DMS79 (cell line): ENCODE measurements at regions not wholly inside any gene's neighbourhood (a gene's known extent, or its start where the extent isn't known, plus 50 kb on each side); places are given as distances from the start of the nearest gene placed in this dataset.

Experiments used
- DNase-seq: peaks from one replicate; lab custom pipeline; 2025; lab: John Stamatoyannopoulos, UW

GRCh38 chr11:112858289-112859023 is 102.8 kb upstream of the NCAM1 start:
- no peak for DNase-seq

GRCh38 chr11:112859787-112860186 is 101.4 kb upstream of the NCAM1 start:
- DNase-seq = no peak

DNA sequence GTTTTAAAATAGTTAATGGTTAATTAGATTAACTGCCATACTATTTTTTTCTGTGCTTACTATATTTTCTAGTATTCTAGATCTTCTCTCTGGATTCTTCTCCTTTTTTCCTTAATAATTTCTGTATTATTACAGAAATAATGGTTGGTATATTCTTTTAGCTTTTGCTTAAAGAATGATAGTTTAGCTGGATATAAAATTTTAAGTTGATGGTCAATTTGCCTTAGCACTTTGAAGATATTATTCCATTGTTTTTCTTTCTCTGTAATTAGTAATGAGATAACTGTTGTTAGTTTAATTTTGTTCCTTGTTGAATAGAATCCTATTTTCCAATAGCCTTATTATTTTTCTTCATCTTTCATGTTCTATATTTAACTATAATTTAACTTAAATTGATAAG is 99.9 kb upstream of the NCAM1 start:
- no peak for DNase-seq

- DNase-seq = no peak
Observed at GRCh38 chr11:112863305-112863704, 97.9 kb upstream of the NCAM1 start.

GRCh38 chr11:112864672-112865071 is 96.5 kb upstream of the NCAM1 start:
- DNase-seq = no peak

GRCh38 chr11:112871909-112872500 is 89.2 kb upstream of the NCAM1 start:
- DNase-seq = no peak

DNA sequence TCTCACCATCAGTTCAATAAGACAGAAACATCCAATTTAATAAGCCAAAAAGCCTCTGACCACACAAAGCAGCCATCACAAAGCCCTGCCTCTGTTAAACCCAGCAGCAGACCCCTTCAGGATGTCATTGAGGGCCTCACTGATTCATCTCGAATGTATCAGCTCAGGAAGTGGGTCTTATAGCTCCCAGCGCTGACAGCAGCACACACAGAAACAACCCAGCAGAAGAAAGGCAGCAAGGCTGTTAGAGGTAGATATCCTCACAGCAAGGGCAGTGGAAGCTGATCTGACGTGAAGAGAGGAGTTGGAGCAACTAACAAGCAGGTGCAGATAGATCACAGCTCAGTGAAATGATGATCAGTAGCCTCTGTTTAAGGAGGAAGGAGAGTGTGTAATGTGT is 86.2 kb upstream of the NCAM1 start:
- DNase-seq = no peak

DNA sequence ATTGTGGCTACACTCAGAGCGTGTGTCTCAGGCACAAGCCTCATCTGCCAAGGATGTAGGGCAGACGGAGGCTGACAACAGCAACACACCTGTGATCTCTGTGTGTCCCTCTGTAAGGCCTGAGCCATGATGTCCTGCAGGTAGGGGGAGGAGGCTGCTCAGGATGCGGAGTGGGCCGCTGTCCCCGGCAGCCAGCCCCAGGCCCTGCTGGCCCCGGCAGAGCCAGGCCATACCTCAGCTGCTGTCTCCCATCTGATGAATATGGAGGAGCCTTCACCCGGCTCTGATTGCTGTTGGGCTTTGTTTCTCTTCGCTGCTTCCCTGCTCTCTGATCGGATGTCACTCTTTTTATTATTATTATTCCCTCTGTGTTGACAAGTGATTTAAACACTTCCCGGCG is 83.6 kb upstream of the NCAM1 start:
- no peak for DNase-seq

DNA sequence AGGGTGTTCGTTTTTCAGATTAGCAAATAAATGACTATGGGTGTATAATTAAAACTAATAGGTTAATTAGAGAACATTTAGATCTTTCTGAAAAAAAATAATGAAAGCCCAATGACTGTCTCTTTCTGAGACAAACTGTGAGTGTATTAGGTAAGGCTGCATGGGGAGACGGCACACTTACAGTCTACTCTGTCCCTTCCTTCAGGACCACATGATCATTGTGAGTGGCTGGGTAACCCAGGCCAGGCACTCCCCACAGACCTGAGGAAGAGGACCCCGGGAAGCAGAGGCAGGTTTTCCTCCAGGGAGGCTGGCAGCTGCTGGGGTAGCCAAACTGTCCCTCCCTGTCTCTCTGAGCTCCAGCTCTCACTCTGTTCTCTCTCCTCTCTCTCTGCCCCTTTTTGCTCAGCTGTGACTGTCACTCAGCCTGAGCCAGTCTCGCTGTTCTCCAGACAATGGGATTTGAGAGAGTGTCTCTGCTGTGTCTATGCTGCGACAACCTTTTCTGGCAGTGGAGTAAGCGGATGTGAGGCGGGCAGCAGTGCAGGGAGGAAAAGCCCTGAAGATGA is 83.1 kb upstream of the NCAM1 start:
- DNase-seq = no peak

DNA sequence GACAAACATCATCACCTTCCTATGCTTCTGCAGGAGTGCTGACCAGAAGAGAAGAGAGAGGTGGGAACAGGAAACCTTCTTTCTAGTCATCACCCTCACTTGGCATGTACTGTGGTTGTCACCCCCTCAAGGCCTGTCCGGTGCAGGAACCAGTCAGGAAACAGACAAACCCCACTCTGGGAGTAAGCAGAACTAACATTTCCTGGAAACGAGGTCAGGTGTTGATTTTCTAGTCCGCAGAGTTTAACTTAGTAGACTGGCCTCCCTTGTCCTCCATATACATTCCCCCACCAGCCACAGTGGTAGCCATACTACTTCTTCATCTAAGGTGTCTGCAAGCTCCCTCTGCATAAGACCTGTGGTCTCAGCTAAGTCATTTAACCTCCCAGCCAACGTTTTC is 80.7 kb upstream of the NCAM1 start:
- no peak for DNase-seq

DNA sequence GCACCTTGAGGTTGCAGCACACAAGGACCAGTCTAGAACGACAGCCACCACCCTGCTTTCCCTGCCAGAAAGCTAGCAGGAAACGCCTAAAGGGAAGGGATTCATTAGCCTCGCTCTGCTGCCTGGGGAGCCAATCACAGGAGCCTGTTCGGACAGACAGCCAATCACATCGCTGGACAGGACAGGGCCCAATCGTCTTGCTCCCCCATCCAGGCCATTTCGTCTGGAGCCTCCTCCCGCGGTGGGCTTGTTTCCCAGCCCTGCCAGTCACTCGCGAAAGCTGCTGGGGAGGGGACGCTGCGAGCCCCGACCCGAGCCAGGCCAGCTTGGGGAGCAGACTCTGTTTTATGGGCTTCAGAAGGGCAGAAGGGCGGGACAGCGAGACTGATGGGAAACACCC is 79.8 kb upstream of the NCAM1 start:
- DNase-seq = no peak

DNA sequence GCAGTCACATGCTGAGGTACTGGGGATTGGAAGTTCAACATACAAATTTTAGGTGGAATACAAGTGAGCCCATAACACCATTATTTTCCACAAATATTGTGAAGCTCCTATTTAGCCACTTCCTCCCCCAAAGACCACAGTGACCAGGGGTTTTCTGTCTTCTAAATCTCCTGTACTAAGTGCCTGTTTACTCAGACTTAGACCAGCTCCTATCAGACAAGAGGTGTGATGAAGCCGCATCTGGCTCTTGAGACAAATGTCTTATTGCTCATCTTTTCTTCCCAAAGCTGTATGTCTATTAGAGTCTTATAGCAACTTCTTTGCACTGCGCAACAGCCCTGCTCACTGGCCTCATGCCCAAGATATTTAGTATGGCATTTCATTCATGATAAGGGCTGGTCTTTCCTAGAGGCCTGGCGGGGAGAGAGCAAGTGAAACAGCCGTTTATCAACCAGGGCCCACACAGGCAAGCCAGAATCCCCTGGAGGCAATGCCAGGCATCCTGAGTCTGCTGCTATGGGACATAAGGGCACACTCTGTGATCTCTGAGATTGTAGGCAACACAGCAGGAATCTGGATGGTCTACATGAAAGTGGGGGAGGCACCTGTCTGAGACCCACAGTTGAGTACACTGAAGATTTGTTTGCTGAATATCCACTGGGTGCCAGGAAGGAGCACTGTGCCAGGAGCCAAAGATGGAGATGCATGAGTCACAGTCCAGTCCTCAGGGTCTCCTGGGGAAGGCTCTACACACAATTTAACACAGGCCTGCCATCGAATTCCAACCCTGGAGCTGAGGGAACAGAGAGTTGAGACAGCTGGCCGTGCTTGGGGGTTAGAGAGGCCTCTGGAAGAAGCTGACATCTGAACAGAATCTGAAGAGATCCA is 78.5 kb upstream of the NCAM1 start:
- DNase-seq = no peak

- DNase-seq = no peak
Observed at GRCh38 chr11:112884012-112884767, 77.0 kb upstream of the NCAM1 start.

DNA sequence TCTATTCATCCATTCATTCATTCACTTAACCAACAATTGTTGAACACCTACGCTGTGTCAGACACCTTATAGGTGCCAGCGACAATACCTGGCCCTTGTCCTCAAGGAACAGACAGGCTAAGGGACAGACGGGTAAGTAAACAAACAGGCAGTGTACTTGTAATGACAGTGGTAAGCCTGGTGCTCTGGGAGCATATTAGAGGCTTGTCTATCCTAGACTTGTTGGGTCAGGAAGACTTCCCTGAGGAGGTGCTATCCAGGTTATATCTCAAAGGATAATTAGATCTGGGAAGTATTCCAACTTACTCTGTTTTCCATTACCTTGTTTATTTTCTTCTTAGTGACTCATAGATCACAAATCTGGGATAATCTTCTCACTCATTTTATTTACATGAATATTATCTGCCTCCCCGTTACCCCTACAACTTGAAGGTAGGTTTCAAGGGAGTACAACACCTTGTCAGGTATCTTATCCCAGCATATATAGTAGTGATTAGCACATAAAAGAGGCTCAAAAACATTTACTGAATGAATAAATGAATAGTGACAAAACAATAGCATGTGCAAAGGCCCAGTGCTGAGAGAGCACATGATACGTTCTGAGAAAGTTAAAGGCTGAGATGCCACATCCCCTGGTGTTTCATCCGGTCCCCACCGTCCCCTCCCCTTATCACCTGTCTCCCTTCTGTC is 75.3 kb upstream of the NCAM1 start:
- DNase-seq = no peak

DNA sequence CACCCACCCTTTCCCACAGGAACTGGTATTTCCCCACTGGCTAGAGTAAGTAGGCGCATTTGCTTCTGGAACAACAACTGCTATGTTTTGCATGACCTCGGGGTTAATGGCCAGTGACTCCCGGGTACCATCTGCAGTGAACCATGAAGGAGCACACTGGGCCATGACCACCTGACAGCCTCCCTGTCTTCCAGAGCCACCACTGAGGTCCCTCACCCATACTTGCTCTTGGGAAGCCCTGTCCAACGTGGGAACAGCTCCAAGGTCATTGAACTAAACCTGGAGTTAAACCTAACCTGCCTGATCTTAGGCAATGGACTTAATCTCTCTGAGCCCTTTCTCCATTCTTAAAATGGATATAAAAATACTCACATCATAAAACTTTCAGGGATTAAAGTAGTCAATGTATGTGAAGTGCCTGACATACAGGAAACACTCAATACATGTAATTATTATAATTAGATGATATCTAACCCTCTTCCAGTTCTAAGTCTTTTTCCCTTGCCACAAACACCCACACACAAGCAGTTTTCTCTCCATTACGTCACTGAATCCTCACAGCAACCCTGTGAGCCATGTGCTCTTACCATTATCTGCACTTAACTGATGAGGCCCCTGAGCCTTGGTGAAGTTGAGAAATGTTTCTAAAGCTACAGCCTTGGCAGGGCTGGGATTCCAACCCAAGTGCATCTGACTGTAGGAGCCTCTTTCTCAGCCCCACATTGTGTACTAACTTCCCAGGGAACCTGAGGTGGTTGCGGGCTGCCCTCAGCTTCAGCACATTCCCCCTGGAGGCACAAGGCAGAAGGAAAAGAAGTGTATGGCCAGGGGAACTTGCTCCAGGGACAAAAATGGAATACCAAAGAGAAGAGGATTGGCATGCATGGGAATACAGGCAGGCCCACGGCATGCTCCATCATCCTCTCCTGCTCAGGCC is 74.5 kb upstream of the NCAM1 start:
- DNase-seq = no peak

DNA sequence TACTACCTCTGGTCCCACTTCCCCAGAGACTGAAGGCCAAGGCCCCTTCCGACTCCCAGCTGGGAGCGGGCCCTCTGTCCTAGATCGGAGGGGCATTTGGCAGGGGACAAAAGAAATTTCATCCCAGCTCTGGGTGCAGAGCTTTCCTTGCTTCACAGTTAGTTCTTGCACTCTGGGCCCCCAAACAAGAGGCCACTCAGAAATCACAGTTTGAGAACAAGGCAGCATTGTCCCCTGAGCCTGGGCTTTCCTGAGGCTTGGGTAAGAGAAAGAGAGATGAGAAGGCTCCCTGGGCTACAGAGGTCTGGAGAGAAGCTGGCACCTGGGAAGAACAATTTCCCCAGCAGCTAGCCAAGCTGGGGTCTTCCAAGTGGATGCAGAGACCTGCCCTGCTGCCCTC is 71.8 kb upstream of the NCAM1 start:
- DNase-seq = no peak

GRCh38 chr11:112899235-112900006 is 61.8 kb upstream of the NCAM1 start:
- no peak for DNase-seq

DNA sequence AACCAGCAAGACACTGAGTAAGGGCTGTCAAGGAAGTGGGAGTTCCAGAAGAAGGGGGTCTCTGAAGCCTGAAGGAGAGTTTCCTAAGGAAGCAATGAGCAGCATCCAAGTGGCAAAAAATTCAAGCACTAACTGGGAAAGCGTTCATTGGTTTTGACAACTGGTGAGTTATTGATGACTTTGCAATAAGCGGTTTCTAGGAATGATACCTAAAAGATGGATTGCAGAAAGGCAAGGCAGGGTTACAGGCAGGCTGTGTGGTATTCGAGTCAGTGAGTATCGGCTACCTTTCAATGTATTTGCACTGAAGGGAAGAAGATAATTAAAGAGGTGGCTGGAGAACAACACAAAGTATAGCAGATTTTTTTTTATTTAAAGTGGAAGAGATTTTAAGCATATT is 59.3 kb upstream of the NCAM1 start:
- no peak for DNase-seq

- no peak for DNase-seq
Observed at GRCh38 chr11:112902361-112903011, 58.7 kb upstream of the NCAM1 start.
